ENCODE measurements at regions not wholly inside any gene's neighbourhood (a gene's known extent, or its start where the extent isn't known, plus 50 kb on each side); places are given as distances from the start of the nearest gene placed in this dataset.

- TF ChIP-seq CTCF (IDR thresholded peaks at IDR 0.05) (no peak), ZFX (IDR thresholded peaks at IDR 0.05; ENCODE audit: borderline replicate concordance) (no peak)
Measured at GRCh38 chr4:176437756-176438155, 118.0 kb downstream of the SPCS3 start.
